ENCODE measurements at regions not wholly inside any gene's neighbourhood (a gene's known extent, or its start where the extent isn't known, plus 50 kb on each side); places are given as distances from the start of the nearest gene placed in this dataset.

- intact Hi-C loops (cut with micrococcal nuclease): no loop called here
- CTCF ChIA-PET: interaction anchor here (1.1 kb wide), 1 partner anchor 98 kb away, joined by 3 read pairs; no protein-coding TSS in a partner anchor
- no peak for DNase-seq (ENCODE audit: low read depth, low spot score)
- H3K27me3 ChIP-seq (ENCODE audit: control insufficient read depth in 2 of 2, insufficient read depth in 2 of 2, low read length in 2 of 2): no peaks in the 10 kb centered on the region
- no peaks in the 10 kb centered on the region for H3K9me1 ChIP-seq (replicated peaks; ENCODE audit: control insufficient read depth, extremely low read depth, insufficient read depth, low read length)
- H3K27ac ChIP-seq (ENCODE audit: insufficient read depth, low read depth, low read length): no peak overlapping the region
- no peaks in the 10 kb centered on the region for H3K79me2 ChIP-seq (ENCODE audit: control insufficient read depth, insufficient read depth, low read length)
- no peaks in the 10 kb centered on the region for H3K9me3 ChIP-seq (replicated peaks; ENCODE audit: control insufficient read depth, insufficient read depth, low read length)
- H3K4me3 ChIP-seq (replicated peaks in 1 of 3; ENCODE audit: insufficient read depth in 1 of 3, low read depth in 1 of 3, low read length in 3 of 3): no peak overlapping the region
- FAIRE-seq: no peak
- no peaks in the 10 kb centered on the region for H3K4me1 ChIP-seq (ENCODE audit: control insufficient read depth, extremely low read depth, insufficient read depth, low read length)
- dilution Hi-C loops (cut with MboI; ENCODE audit: extremely low pct_ligation_motif_present, low sequenced_read_pairs): no loop called here
- no TSS peak for BruUV-seq (replicated peaks)
- H3K36me3 ChIP-seq (ENCODE audit: control insufficient read depth in 2 of 2, extremely low read depth in 1 of 2, insufficient read depth in 2 of 2, low read length in 2 of 2): no peaks in the 10 kb centered on the region
- POLR2A ChIA-PET: no interaction called here
- H3K9ac ChIP-seq (replicated peaks; ENCODE audit: extremely low read depth, insufficient read depth, low read length): no peak overlapping the region
- H2AFZ ChIP-seq (ENCODE audit: low read depth, low read length): no peak overlapping the region
- H4K20me1 ChIP-seq (replicated peaks; ENCODE audit: control insufficient read depth, extremely low read depth, insufficient read depth, low read length): no peaks in the 10 kb centered on the region
- TF ChIP-seq MAX (IDR thresholded peaks at IDR 0.05; ENCODE audit: insufficient read depth, insufficient read length) (no peak), CTCF (IDR thresholded peaks at IDR 0.05; ENCODE audit: extremely low read depth in 1 of 2, insufficient read depth in 1 of 2, low read depth in 1 of 2, low read length in 2 of 2) (no peak), POLR2AphosphoS5 (IDR thresholded peaks at IDR 0.05; ENCODE audit: insufficient read depth, low read depth, low read length) (no peak), FOS (IDR thresholded peaks at IDR 0.05; ENCODE audit: borderline replicate concordance, insufficient read depth, low read length) (no peak)
- no peak overlapping the region for H3K4me2 ChIP-seq (ENCODE audit: insufficient read depth, low read length)
These were observed 133.5 kb downstream of the TFCP2L1 start for GRCh38 chr2:121151311-121152109.

- no peak overlapping the region for H2AFZ ChIP-seq (ENCODE audit: low read depth, low read length)
- H3K4me3 ChIP-seq (replicated peaks in 1 of 3; ENCODE audit: insufficient read depth in 1 of 3, low read depth in 1 of 3, low read length in 3 of 3): no peak overlapping the region
- intact Hi-C loops (cut with micrococcal nuclease): no loop called here
- H4K20me1 ChIP-seq (replicated peaks; ENCODE audit: control insufficient read depth, extremely low read depth, insufficient read depth, low read length): no peaks in the 10 kb centered on the region
- TF ChIP-seq JUN (IDR thresholded peaks at IDR 0.05; ENCODE audit: borderline replicate concordance, insufficient read depth, insufficient read length, low read depth) (no peak), MAX (IDR thresholded peaks at IDR 0.05; ENCODE audit: insufficient read depth, insufficient read length) (no peak), FOS (IDR thresholded peaks at IDR 0.05; ENCODE audit: borderline replicate concordance, insufficient read depth, low read length) (no peak), POLR2AphosphoS5 (IDR thresholded peaks at IDR 0.05; ENCODE audit: insufficient read depth, low read depth, low read length) (no peak), EZH2 (IDR thresholded peaks at IDR 0.05; ENCODE audit: borderline replicate concordance, low read depth, low read length, severe bottlenecking) (no peak), CTCF (IDR thresholded peaks at IDR 0.05; ENCODE audit: extremely low read depth in 1 of 2, insufficient read depth in 1 of 2, low read depth in 1 of 2, low read length in 2 of 2) (no peak)
- ChIA-PET CTCF (no interaction called here), POLR2A (no interaction called here)
- H3K4me1 ChIP-seq (ENCODE audit: control insufficient read depth, extremely low read depth, insufficient read depth, low read length): no peaks in the 10 kb centered on the region
- H3K9ac ChIP-seq (replicated peaks; ENCODE audit: extremely low read depth, insufficient read depth, low read length): no peak overlapping the region
- no peak overlapping the region for H3K27ac ChIP-seq (ENCODE audit: insufficient read depth, low read depth, low read length)
- no TSS peak for BruUV-seq (replicated peaks)
- DNase-seq (ENCODE audit: low read depth, low spot score) (no peak), FAIRE-seq (no peak)
- H3K9me3 ChIP-seq (replicated peaks; ENCODE audit: control insufficient read depth, insufficient read depth, low read length): peaks cover 2% of the 10 kb centered on the region
- H3K27me3 ChIP-seq (ENCODE audit: control insufficient read depth in 2 of 2, insufficient read depth in 2 of 2, low read length in 2 of 2): no peaks in the 10 kb centered on the region
- no peak overlapping the region for H3K4me2 ChIP-seq (ENCODE audit: insufficient read depth, low read length)
- no peaks in the 10 kb centered on the region for H3K79me2 ChIP-seq (ENCODE audit: control insufficient read depth, insufficient read depth, low read length)
- dilution Hi-C loops (cut with MboI; ENCODE audit: extremely low pct_ligation_motif_present, low sequenced_read_pairs): no loop called here
- H3K9me1 ChIP-seq (replicated peaks; ENCODE audit: control insufficient read depth, extremely low read depth, insufficient read depth, low read length): no peaks in the 10 kb centered on the region
- no peaks in the 10 kb centered on the region for H3K36me3 ChIP-seq (ENCODE audit: control insufficient read depth in 2 of 2, extremely low read depth in 1 of 2, insufficient read depth in 2 of 2, low read length in 2 of 2)
These were observed 132.1 kb downstream of the TFCP2L1 start for GRCh38 chr2:121152861-121153260.
